GM21360 (cell line): ENCODE measurements at regions not wholly inside any gene's neighbourhood (a gene's known extent, or its start where the extent isn't known, plus 50 kb on each side); places are given as distances from the start of the nearest gene placed in this dataset.
"Not testable (repeated sequence)": the region's sequence is repeated elsewhere in the genome, so short reads cannot be mapped to it uniquely, and the experiment has no call there.

ENCODE experiments used
- ATAC-seq: cut with Tn5 transposase; IDR thresholded peaks from one replicate; pipeline ENCODE4 v1.9.1; 2021; ENCODE audit warnings: mild to moderate bottlenecking, moderate library complexity; ENCODE audit not compliant: unreplicated experiment

DNA sequence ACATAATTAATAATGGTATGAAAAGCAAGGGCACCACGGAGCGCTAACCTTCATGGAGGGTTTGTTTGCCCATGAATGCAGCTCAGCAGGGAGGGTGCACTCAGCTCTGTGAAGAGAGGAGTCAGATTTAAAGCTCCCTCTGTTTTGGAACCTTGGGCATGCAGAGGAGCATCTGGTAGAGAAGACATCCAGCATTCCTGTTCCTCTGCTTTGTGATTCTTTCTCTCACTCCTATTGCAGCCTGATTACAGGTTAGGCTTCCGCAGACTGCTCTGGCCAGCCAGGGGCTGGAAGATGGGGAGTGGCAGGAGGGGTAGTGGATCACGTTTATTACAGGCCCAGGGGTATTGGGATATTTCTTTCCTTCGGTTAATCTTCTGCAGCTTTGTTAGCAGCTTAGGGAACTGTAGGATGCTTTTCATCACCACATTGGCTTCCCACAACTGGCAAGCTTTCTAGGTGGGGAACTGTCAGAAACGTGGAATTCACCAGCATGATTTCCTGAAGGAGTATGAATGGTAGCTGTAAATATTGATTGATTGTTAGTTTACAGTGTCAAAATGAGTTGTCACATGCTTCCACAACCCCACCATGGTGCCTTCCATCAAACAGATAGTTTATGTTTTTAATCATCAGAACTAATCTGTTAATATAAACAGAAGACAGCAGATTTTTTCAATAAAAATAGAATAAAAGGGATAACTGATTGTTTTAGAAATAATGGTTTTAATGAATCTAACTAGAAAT, 201.1 kb downstream of the VAPA start:
- no peak for ATAC-seq

DNA sequence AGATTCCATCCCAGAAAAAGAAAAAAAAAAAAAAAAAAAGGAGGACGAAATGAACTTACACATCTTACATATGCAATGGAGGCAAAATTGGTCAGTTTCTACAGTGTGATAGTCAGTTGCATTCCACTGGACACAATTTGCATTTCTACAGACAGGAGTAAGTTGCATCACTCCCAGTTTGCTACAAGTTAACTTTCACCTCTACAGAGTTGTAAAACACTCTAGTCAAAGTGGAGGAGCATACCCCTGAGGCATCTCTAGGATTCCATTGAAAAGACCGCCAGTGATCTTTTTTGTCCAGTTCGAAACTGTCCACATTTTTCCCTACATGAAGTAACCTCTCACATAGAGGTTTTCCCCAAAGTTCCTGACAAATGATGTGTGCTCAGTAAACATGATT, 202.8 kb downstream of the VAPA start:
- ATAC-seq, result no peak

DNA sequence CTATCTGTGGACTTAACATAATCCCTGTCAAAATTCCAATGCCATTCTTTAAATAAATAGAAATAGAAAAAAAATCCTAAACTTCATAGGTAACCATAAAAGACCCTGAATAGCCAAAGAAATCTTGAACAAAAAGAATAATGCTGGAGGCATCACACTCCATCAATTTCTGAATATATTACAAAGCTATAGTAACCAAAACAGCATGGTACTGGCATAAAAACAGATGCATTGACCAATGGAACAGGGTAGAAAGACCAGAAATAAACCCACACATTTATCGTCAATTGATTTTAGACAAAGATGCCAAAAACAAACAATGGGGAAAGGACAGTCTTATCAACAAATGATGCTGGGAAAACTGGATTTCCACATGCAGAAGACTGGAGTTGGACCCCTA, 205.7 kb downstream of the VAPA start:
- no peak for ATAC-seq

DNA sequence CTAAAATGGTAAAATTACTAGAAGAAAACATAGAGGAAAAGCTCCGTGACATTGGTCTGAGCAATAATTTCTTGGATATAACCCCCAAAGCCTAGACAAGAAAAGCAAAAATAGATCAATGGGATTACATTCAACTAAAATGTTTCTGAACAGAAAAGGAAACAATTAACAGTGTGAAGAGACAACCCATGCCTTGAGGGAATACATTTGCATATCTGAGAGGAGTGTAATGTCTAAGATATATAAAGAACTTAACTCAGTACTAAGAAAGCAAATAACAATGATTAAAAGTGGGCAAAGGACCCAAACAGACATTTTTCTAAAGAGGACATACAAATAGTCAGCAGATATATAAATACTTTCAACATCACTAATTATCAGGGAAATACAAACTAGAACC, 206.2 kb downstream of the VAPA start:
- no peak for ATAC-seq

DNA sequence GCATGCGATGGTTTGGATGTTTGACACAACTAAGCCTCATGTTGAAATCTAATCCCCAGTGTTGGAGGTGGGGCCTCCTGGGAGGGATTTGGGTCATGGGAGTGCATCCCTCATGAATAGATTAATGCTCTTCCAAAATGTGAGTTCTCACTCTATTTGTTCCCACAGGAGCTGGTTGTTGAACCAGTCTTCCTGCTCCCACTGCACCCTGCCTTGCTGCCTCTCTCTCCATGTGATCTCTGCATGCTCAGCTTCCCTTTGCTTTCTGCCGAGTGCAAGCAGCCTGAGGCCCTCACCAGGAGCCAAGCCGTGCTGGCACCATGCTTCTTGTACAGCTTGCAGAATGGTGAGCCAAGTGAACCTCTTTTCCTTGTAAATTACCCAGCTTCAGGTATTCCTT, 206.8 kb downstream of the VAPA start:
- no peak for ATAC-seq

DNA sequence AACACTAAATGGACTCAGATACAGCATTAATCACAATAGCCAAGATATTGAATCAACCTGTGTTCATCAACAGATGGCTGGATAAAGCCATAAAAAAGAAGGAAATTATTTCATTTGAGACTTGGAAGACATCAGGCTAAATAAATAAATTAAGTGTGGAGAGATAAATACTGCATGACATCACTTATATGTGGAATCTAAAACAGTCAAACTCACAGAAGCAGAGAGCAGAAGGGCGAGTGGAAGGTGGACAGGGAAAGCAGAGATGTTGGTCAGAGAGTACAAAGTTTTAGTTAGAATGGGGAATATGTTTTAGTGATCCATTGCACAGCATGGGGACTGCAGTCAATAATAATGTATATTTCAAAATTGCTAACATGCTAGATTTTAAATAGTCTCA, 207.2 kb downstream of the VAPA start:
- no peak for ATAC-seq

DNA sequence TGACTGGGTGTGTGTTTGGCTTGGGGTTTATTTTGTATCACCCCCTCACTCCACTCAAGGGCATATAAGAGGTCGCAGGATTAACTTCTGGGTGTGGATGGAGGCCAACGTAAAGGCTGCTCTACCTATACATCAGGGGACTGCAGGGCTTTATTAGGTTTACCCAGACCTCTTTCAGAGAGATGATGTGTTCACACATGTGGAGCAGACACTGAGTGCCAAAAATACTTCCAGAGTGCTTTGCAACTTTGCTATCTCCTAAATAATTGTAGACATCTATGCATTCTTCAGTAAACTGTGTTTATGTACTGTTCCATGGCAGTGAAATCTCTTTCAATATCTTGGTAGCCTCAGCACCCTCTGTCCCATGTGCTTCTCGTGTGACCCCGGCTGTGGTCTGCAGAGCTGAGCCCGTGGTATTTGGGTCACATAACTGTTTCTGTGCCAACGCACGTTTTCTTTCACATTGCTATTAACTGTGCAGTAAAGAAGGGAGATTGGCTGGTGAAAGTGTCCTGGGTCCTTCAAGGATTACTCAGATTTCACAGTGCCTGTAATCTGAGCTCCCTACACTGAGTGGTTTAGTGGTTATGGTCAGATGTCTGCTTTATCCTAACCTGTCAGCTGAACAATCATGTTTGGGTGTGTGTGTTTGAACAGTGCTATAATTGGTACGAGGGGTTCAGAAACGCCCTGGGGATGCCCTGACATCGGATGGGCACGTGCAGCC, 208.1 kb downstream of the VAPA start:
- ATAC-seq, result no peak

- ATAC-seq, result no peak
These were observed 209.5 kb downstream of the VAPA start for GRCh38 chr18:10122988-10123950.

DNA sequence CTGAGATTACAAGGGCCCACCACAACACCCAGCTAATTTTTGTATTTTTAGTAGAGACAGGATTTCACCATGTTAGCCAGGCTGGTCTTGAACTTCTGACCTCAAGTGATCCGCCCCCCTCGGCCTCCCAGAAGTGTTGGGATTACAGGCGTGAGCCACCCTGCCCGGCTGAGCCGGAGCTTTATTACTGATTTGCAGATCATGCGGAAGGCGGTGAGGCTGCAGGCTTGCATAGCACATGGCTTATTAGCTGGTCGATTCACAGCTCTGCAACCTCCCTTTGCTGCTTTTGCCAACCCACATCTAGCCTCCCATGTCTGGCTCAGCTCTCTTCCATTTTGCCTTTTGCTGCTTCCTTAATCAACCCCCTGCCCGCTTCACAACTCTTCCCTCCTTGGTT, 210.3 kb downstream of the VAPA start:
- no peak for ATAC-seq

GRCh38 chr18:10124557-10124956, 210.7 kb downstream of the VAPA start:
- no peak for ATAC-seq

- ATAC-seq, result no peak
These were observed 211.2 kb downstream of the VAPA start for GRCh38 chr18:10124967-10125366.

DNA sequence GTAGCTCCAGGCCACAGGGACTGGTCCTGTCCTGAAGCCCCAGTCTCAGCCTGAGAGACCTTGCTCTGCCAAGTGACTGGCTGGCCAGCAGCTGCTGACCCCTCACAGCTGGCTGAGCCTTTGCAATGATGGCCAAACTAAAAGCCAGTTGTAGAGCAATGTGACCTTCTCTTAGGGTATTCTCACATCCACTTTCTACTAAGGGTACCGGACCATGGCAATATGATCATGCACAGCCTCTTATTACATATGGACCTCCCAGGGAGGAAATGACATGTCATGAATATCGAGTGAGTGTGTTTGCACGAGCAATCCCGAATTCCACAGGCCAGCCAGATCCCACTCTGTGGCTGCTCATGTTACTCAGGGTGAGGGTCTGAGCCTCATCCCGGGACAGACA, 213.9 kb downstream of the VAPA start:
- ATAC-seq, result no peak

GRCh38 chr18:10128921-10129501, 215.2 kb downstream of the VAPA start:
- ATAC-seq, result no peak

- no peak for ATAC-seq
These were observed 216.8 kb downstream of the VAPA start for GRCh38 chr18:10130606-10131005.

DNA sequence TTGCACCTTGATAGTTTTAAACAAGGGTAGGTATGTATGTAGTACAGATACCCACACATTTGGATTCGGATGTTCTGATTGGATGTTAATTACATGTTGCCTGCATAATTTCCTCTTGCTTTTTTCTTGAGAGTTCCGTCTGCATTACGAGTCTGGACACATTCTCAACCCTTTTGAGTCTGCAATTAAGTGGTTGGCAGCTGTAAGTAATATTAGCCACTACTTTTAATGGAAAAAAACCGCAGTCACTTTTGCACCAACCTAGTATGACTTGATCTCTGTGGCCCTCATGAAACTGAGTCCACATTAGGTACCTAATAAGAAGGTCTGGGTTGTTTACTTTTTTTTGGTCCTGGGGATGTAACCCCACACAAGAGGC, 217.3 kb downstream of the VAPA start:
- no peak for ATAC-seq

- ATAC-seq, result no peak
These were observed 217.9 kb downstream of the VAPA start for GRCh38 chr18:10131460-10132395.

- no peak for ATAC-seq
These were observed 219.7 kb downstream of the VAPA start for GRCh38 chr18:10133516-10133915.

GRCh38 chr18:10134204-10134603, 220.4 kb downstream of the VAPA start:
- ATAC-seq, result no peak

GRCh38 chr18:10134749-10135148, 220.9 kb downstream of the VAPA start:
- ATAC-seq, result not testable (repeated sequence)

DNA sequence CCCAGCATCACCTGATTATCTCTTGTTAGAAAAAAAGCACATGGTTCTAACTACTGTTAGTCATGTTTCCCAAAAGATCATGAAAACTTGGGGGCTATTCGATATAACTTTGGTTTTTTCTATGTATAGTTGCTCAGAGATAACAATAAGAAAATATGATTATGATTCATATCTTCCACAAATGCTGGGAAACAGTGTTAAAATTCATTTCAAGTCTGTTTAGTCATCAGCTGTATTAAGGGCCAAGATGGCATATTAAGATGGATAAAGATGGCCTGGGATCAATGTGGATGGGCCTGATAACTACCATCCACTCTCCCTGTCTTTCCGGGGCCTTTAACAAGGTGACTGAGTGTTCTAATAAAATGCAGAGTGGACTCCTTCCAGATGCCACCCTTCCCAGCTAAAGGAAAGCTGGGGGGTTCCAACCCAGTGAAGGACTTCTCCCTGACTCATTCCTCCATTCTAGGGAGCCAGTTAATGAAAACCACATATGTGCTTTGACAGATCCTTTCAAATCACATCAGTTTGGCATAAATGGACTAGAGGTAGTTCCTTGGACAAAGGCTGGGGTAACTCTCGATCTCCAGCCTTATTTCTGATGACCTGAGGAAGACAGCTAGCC, 221.6 kb downstream of the VAPA start:
- ATAC-seq, result no peak
